GM12878 (cell line): ENCODE measurements at regions not wholly inside any gene's neighbourhood (a gene's known extent, or its start where the extent isn't known, plus 50 kb on each side); places are given as distances from the start of the nearest gene placed in this dataset.
A peak's percentile ranks its signal among the peaks of the same experiment; 100 is the strongest.

ENCODE experiments used
- ASH2L ChIP-seq: fragments of 300-600, 200-600 bp; sonication (generic); IDR thresholded peaks from 2 replicates; pipeline ENCODE4 v1.6.1; 2017; ENCODE audit warnings: low read depth, mild to moderate bottlenecking, borderline replicate concordance
- BACH1 ChIP-seq: fragments of 450-650 bp; IDR thresholded peaks from 2 replicates; pipeline ENCODE4 v1.6.1; 2017; ENCODE audit warnings: mild to moderate bottlenecking, borderline replicate concordance
- CBFB ChIP-seq: IDR thresholded peaks from 2 replicates; pipeline ENCODE4 v1.6.1; 2016; ENCODE audit warnings: antibody characterized with exemption, low read depth
- CBX5 ChIP-seq: sonication (generic); IDR thresholded peaks from 2 replicates; pipeline ENCODE4 v1.6.1; 2016; ENCODE audit warnings: low read depth, moderate library complexity, mild to moderate bottlenecking, inconsistent platforms
- CTCF ChIP-seq, 3 experiments: IDR thresholded peaks in 2 of 3; conservative IDR thresholded peaks in 1 of 3; 2 replicates each; pipeline ENCODE4 v1.5.1; 2011; ENCODE audit warnings: low read depth in 3 of 3, low read length in 3 of 3, mild to moderate bottlenecking in 3 of 3, control low read depth in 2 of 3, moderate library complexity in 2 of 3, inconsistent platforms in 1 of 3, mixed read lengths in 1 of 3; ENCODE audit not compliant: control insufficient read depth in 2 of 3, insufficient read depth in 1 of 3; ENCODE audit errors: extremely low read depth in 1 of 3
- CUX1 ChIP-seq: IDR thresholded peaks from 2 replicates; pipeline ENCODE4 v1.6.1; 2012; ENCODE audit warnings: improper control_type of control experiment, low read depth, low read length; ENCODE audit not compliant: insufficient replicate concordance
- EP300 ChIP-seq, 2 experiments: fragments of 150-350 bp in 1 of 2; IDR thresholded peaks; 2 replicates each; pipeline ENCODE4 v1.6.1; 2011 to 2012; ENCODE audit warnings: low read depth in 2 of 2, low read length in 2 of 2, borderline replicate concordance in 1 of 2, improper control_type of control experiment in 1 of 2, inconsistent platforms in 1 of 2; ENCODE audit not compliant: control insufficient read depth in 1 of 2
- MXI1 ChIP-seq: fragments of 150-350 bp; IDR thresholded peaks from 2 replicates; pipeline ENCODE4 v1.6.1; 2011; ENCODE audit warnings: low read depth, mild to moderate bottlenecking, inconsistent platforms, low read length, improper control_type of control experiment
- NFIC ChIP-seq: IDR thresholded peaks from 2 replicates; pipeline ENCODE4 v1.6.1; 2012; ENCODE audit warnings: low read depth, mild to moderate bottlenecking, inconsistent platforms, low read length, moderate library complexity
- PKNOX1 ChIP-seq: fragments of 450-650 bp; IDR thresholded peaks from 2 replicates; pipeline ENCODE4 v1.6.1; 2016; ENCODE audit warnings: mild to moderate bottlenecking

- TF ChIP-seq CUX1 (no peak), CTCF (IDR thresholded peaks at IDR 0.05 in 2 of 3, conservative IDR thresholded peaks at IDR 0.05 in 1 of 3; ENCODE audit: control insufficient read depth in 2 of 3, extremely low read depth in 1 of 3, insufficient read depth in 1 of 3, low read depth in 3 of 3, low read length in 3 of 3) (peak; percentile 30 to 48 (median 43); a peak in 5 of 6 replicates), BACH1 (no peak), NFIC (no peak), CBX5 (no peak), EP300 (IDR thresholded peaks at IDR 0.05; ENCODE audit: borderline replicate concordance in 1 of 2, control insufficient read depth in 1 of 2, low read depth in 2 of 2, low read length in 2 of 2) (no peak), ASH2L (no peak), MXI1 (no peak), CBFB (no peak), PKNOX1 (no peak)
These were observed 79.0 kb downstream of the AASDHPPT start for GRCh38 chr11:106156290-106156937.
